ENCODE measurements at regions not wholly inside any gene's neighbourhood (a gene's known extent, or its start where the extent isn't known, plus 50 kb on each side); places are given as distances from the start of the nearest gene placed in this dataset.

DNA sequence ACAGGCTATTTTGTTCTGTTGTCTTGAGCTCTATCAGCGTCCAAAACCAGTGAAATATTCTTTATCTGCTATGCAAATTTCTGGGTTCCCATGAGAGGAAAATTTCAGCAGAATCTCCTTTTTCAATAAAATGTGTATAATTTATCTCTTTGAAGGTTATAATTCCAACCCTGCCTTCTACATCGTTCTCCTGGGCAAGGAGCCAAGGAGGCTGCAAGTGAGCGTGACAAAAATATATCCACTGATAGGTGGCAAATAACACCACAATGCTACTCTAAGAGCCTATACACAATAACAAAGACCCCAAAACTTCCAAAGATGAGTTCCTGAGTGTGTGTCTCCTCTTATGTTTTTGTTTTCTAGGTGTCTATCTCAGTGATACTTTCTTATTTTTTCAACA, 664.7 kb upstream of the SORCS1 start:
- in situ Hi-C loops (cut with HindIII; ENCODE audit: low pct_unique_long_range_greater_than_20kb, low sequenced_read_pairs) (no loop called here), intact Hi-C loops (cut with micrococcal nuclease; ENCODE audit: unreplicated experiment) (no loop called here)
- BruUV-seq (replicated peaks): no TSS peak

DNA sequence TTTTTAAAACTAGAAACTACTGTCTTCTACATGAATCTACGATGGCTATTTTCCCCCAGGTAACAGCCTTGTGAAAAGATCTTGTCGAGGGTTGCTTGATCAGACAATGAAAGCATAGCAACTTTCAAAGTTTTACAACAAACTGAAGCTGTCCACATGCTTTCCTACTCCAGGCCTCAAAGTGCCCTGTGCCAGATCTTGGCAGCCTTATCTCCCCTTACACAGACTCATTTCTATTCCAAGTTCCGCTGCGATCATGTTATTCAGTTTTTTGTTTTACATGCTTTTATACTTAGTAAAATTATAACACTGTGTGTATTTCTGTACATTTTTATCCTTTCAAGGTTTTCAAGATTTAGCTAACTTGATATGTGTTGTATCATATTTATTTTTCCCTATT, 661.7 kb upstream of the SORCS1 start:
- H3K9me3 ChIP-seq (ENCODE audit: control insufficient read depth, insufficient read depth, low read depth, low read length): no peaks in the 10 kb centered on the region
- no peak overlapping the region for H3K27ac ChIP-seq (ENCODE audit: low read length)
- TF ChIP-seq TCF7L2 (IDR thresholded peaks at IDR 0.05; ENCODE audit: low read depth, low read length) (no peak), POLR2AphosphoS5 (IDR thresholded peaks at IDR 0.05; ENCODE audit: low read depth, low read length) (no peak), SIN3A (IDR thresholded peaks at IDR 0.05; ENCODE audit: borderline replicate concordance, insufficient read depth, low read depth, low read length) (no peak)
- no peak overlapping the region for H3K4me3 ChIP-seq (ENCODE audit: low read depth in 2 of 2, low read length in 2 of 2)
- ChIA-PET POLR2A (no interaction called here), CTCF (no interaction called here)
- ATAC-seq (no peak), DNase-seq (ENCODE audit: low read depth, low spot score) (no peak)
- in situ Hi-C loops (cut with HindIII; ENCODE audit: low pct_unique_long_range_greater_than_20kb, low sequenced_read_pairs): no loop called here
- H3K4me1 ChIP-seq (ENCODE audit: control insufficient read depth, insufficient read depth, low read length): no peaks in the 10 kb centered on the region
- H3K36me3 ChIP-seq (ENCODE audit: control insufficient read depth, insufficient read depth, low read length): no peaks in the 10 kb centered on the region
- H3K27me3 ChIP-seq (ENCODE audit: control insufficient read depth, insufficient read depth, low read length): no peaks in the 10 kb centered on the region
- BruUV-seq (replicated peaks): no TSS peak
- intact Hi-C loops (cut with micrococcal nuclease; ENCODE audit: unreplicated experiment): no loop called here

More for the DNA sequence above, 664.7 kb upstream of the SORCS1 start:
- no peak for TF ChIP-seq POLR2AphosphoS5 (IDR thresholded peaks at IDR 0.05; ENCODE audit: low read depth, low read length)
- TF ChIP-seq, protein P1, sequence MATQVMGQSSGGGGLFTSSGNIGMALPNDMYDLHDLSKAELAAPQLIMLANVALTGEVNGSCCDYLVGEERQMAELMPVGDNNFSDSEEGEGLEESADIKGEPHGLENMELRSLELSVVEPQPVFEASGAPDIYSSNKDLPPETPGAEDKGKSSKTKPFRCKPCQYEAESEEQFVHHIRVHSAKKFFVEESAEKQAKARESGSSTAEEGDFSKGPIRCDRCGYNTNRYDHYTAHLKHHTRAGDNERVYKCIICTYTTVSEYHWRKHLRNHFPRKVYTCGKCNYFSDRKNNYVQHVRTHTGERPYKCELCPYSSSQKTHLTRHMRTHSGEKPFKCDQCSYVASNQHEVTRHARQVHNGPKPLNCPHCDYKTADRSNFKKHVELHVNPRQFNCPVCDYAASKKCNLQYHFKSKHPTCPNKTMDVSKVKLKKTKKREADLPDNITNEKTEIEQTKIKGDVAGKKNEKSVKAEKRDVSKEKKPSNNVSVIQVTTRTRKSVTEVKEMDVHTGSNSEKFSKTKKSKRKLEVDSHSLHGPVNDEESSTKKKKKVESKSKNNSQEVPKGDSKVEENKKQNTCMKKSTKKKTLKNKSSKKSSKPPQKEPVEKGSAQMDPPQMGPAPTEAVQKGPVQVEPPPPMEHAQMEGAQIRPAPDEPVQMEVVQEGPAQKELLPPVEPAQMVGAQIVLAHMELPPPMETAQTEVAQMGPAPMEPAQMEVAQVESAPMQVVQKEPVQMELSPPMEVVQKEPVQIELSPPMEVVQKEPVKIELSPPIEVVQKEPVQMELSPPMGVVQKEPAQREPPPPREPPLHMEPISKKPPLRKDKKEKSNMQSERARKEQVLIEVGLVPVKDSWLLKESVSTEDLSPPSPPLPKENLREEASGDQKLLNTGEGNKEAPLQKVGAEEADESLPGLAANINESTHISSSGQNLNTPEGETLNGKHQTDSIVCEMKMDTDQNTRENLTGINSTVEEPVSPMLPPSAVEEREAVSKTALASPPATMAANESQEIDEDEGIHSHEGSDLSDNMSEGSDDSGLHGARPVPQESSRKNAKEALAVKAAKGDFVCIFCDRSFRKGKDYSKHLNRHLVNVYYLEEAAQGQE (IDR thresholded peaks at IDR 0.05; ENCODE audit: insufficient read depth in 1 of 2, low read depth in 2 of 2, low read length in 1 of 2): no peak
- no peak for TF ChIP-seq TCF7L2 (IDR thresholded peaks at IDR 0.05; ENCODE audit: low read depth, low read length)
- TF ChIP-seq, protein P2, sequence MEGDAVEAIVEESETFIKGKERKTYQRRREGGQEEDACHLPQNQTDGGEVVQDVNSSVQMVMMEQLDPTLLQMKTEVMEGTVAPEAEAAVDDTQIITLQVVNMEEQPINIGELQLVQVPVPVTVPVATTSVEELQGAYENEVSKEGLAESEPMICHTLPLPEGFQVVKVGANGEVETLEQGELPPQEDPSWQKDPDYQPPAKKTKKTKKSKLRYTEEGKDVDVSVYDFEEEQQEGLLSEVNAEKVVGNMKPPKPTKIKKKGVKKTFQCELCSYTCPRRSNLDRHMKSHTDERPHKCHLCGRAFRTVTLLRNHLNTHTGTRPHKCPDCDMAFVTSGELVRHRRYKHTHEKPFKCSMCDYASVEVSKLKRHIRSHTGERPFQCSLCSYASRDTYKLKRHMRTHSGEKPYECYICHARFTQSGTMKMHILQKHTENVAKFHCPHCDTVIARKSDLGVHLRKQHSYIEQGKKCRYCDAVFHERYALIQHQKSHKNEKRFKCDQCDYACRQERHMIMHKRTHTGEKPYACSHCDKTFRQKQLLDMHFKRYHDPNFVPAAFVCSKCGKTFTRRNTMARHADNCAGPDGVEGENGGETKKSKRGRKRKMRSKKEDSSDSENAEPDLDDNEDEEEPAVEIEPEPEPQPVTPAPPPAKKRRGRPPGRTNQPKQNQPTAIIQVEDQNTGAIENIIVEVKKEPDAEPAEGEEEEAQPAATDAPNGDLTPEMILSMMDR (IDR thresholded peaks at IDR 0.05): no peak
- TF ChIP-seq SIN3A (IDR thresholded peaks at IDR 0.05; ENCODE audit: borderline replicate concordance, insufficient read depth, low read depth, low read length): no peak
- no peak for DNase-seq (ENCODE audit: low read depth, low spot score)
- Histone ChIP-seq H3K9me3 (ENCODE audit: control insufficient read depth, insufficient read depth, low read depth, low read length) (no peaks in the 10 kb centered on the region), H3K4me1 (ENCODE audit: control insufficient read depth, insufficient read depth, low read length) (no peaks in the 10 kb centered on the region), H3K36me3 (ENCODE audit: control insufficient read depth, insufficient read depth, low read length) (no peaks in the 10 kb centered on the region), H3K27ac (ENCODE audit: low read length) (no peak overlapping the region), H3K4me3 (ENCODE audit: low read depth in 2 of 2, low read length in 2 of 2) (no peak overlapping the region), H3K27me3 (ENCODE audit: control insufficient read depth, insufficient read depth, low read length) (no peaks in the 10 kb centered on the region)
- POLR2A ChIA-PET: no interaction called here
- CTCF ChIA-PET: no interaction called here
- ATAC-seq: no peak

DNA sequence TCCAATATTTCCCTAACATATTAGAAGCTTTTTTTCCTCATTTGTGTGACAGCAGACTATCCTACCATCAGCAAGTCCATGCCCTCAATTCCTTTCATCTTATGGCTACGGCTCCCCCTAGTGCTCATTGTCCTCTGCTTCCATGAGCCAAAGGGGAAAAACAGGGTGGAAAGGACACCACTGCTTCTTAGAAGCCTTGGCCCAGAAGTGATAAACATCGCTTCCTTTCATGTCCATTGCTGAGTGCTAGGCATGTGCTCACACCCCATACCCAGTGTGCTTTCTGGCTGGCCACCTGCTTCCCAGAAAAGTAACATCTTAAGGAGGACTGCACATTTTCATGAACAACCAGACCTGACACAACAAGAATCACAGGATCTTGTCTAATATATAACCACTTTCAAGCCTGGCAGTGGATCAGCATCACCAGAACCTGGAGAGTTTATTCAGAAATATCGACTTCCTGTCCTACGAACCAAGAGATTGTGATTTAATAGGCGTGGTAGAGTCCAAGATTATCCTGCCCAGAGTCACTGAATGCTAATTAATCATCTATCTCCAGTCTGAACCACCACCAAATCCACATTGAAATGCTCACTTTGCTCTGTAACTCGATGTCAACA, 650.5 kb upstream of the SORCS1 start:
- H3K4me1 ChIP-seq (ENCODE audit: control insufficient read depth, insufficient read depth, low read length): no peaks in the 10 kb centered on the region
- DNase-seq (ENCODE audit: low read depth, low spot score) (peak; percentile 15), ATAC-seq (no peak)
- intact Hi-C loops (cut with micrococcal nuclease; ENCODE audit: unreplicated experiment): loop anchor here (10.0 kb wide), 2 partner anchors 1020 to 1110 kb away; no protein-coding TSS in a partner anchor
- H3K4me3 ChIP-seq (ENCODE audit: low read depth in 2 of 2, low read length in 2 of 2): no peak overlapping the region
- in situ Hi-C loops (cut with HindIII; ENCODE audit: low pct_unique_long_range_greater_than_20kb, low sequenced_read_pairs): no loop called here
- CTCF ChIA-PET: no interaction called here
- TF ChIP-seq, protein P2 (IDR thresholded peaks at IDR 0.05): peak; percentile 73
- no peak for TF ChIP-seq POLR2AphosphoS5 (IDR thresholded peaks at IDR 0.05; ENCODE audit: low read depth, low read length)
- TF ChIP-seq, protein P1 (IDR thresholded peaks at IDR 0.05; ENCODE audit: insufficient read depth in 1 of 2, low read depth in 2 of 2, low read length in 1 of 2): no peak
- TF ChIP-seq TCF7L2 (IDR thresholded peaks at IDR 0.05; ENCODE audit: low read depth, low read length): peak; percentile 68; the same call in 1 of the 2 replicates
- TF ChIP-seq SIN3A (IDR thresholded peaks at IDR 0.05; ENCODE audit: borderline replicate concordance, insufficient read depth, low read depth, low read length): no peak
- H3K27ac ChIP-seq (ENCODE audit: low read length): no peak overlapping the region
- H3K9me3 ChIP-seq (ENCODE audit: control insufficient read depth, insufficient read depth, low read depth, low read length): no peaks in the 10 kb centered on the region
- no TSS peak for BruUV-seq (replicated peaks)
- POLR2A ChIA-PET: no interaction called here
- no peaks in the 10 kb centered on the region for H3K36me3 ChIP-seq (ENCODE audit: control insufficient read depth, insufficient read depth, low read length)
- no peaks in the 10 kb centered on the region for H3K27me3 ChIP-seq (ENCODE audit: control insufficient read depth, insufficient read depth, low read length)

Measured in Panc1 (cell line).